ENCODE measurements at regions not wholly inside any gene's neighbourhood (a gene's known extent, or its start where the extent isn't known, plus 50 kb on each side); places are given as distances from the start of the nearest gene placed in this dataset.

- H3K27ac ChIP-seq (ENCODE audit: low read depth, low read length, poor library complexity, severe bottlenecking), result no peak overlapping the region
- CTCF ChIA-PET (ENCODE audit: unreplicated experiment), result no interaction called here
- POLR2A ChIA-PET, result interaction anchor here (0.8 to 0.9 kb wide), 2 partner anchors 9 to 217 kb away, joined by 3 read pairs; no protein-coding TSS in a partner anchor
- no peak for DNase-seq (ENCODE audit: low spot score)
- BruUV-seq (replicated peaks), result no TSS peak
- TF ChIP-seq CTCF (conservative IDR thresholded peaks at IDR 0.05; ENCODE audit: low read length), result no peak
- H3K4me3 ChIP-seq (ENCODE audit: low read depth, low read length, poor library complexity, severe bottlenecking), result no peak overlapping the region
- H3K4me1 ChIP-seq (ENCODE audit: insufficient read depth, low read length, poor library complexity, severe bottlenecking), result no peaks in the 10 kb centered on the region
- intact Hi-C loops (cut with micrococcal nuclease; ENCODE audit: unreplicated experiment), result no loop called here
- no peaks in the 10 kb centered on the region for H3K9me2 ChIP-seq (ENCODE audit: insufficient read depth, low read length)
- H3K79me2 ChIP-seq (ENCODE audit: insufficient read depth, low read depth, low read length), result no peaks in the 10 kb centered on the region
- H3K36me3 ChIP-seq (ENCODE audit: insufficient read depth, low read length), result no peaks in the 10 kb centered on the region
- H4K20me1 ChIP-seq (ENCODE audit: insufficient read depth, low read length), result no peaks in the 10 kb centered on the region
- H3K9me3 ChIP-seq (ENCODE audit: low read length), result no peaks in the 10 kb centered on the region
- H2AFZ ChIP-seq (ENCODE audit: low read length), result no peak overlapping the region
- no peak overlapping the region for H3K4me2 ChIP-seq (ENCODE audit: low read length)
These were observed 151.7 kb downstream of the EFNB2 start for GRCh38 chr13:106383791-106384190.

DNA sequence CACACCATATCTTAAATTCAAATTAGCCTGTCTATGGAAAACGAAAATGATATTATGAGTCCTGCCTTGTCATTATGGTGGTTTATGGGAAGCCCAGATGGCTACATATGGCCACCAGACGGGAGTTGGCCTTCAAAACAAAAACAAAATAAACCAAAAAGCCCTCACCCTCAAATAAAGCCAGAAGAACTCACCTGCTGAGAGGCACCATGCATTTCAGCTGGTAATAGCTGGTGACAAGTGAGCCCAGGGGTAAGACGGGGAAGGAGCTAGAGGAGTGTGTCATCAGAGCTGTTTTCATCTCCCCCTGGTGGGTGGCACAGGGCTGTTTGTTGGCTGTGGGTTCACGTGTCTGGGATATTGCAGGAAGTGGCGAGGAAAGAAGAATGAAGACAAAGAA, 152.9 kb downstream of the EFNB2 start:
- H3K79me2 ChIP-seq (ENCODE audit: insufficient read depth, low read depth, low read length), result no peaks in the 10 kb centered on the region
- no peak overlapping the region for H3K27ac ChIP-seq (ENCODE audit: low read depth, low read length, poor library complexity, severe bottlenecking)
- H3K36me3 ChIP-seq (ENCODE audit: insufficient read depth, low read length), result no peaks in the 10 kb centered on the region
- intact Hi-C loops (cut with micrococcal nuclease; ENCODE audit: unreplicated experiment), result no loop called here
- no peaks in the 10 kb centered on the region for H3K9me2 ChIP-seq (ENCODE audit: insufficient read depth, low read length)
- H3K9me3 ChIP-seq (ENCODE audit: low read length), result no peaks in the 10 kb centered on the region
- H4K20me1 ChIP-seq (ENCODE audit: insufficient read depth, low read length), result no peaks in the 10 kb centered on the region
- CTCF ChIA-PET (ENCODE audit: unreplicated experiment), result no interaction called here
- BruUV-seq (replicated peaks), result no TSS peak
- no peak for DNase-seq (ENCODE audit: low spot score)
- TF ChIP-seq CTCF (conservative IDR thresholded peaks at IDR 0.05; ENCODE audit: low read length) (no peak), EZH2phosphoT487 (IDR thresholded peaks at IDR 0.05; ENCODE audit: borderline replicate concordance, low read depth, low read length) (no peak)
- no peaks in the 10 kb centered on the region for H3K4me1 ChIP-seq (ENCODE audit: insufficient read depth, low read length, poor library complexity, severe bottlenecking)
- H3K4me3 ChIP-seq (ENCODE audit: low read depth, low read length, poor library complexity, severe bottlenecking), result no peak overlapping the region
- no peak overlapping the region for H2AFZ ChIP-seq (ENCODE audit: low read length)
- POLR2A ChIA-PET, result no interaction called here
- H3K4me2 ChIP-seq (ENCODE audit: low read length), result no peak overlapping the region

DNA sequence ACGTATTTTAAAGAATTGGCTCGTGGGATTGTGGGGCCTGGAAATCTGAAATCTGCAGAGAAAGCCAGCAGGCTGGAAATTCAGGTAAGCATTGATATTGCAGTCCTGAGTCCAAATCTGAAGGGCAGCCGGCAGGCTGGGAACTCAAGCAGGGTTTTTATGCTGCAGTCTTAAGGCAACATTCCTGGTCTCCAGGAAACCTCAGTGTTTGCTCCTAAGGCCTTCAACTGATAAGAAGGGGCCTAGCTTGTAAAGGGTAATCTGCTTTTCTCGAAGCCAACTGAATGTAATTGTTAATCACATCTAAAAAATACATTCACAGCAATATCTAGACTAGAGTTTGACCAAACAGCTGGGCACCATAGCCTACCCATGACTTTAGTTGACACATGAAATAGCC, 154.4 kb downstream of the EFNB2 start:
- no peaks in the 10 kb centered on the region for H3K9me3 ChIP-seq (ENCODE audit: low read length)
- no peaks in the 10 kb centered on the region for H4K20me1 ChIP-seq (ENCODE audit: insufficient read depth, low read length)
- BruUV-seq (replicated peaks), result no TSS peak
- ChIA-PET POLR2A (no interaction called here), CTCF (ENCODE audit: unreplicated experiment) (no interaction called here)
- H3K36me3 ChIP-seq (ENCODE audit: insufficient read depth, low read length), result no peaks in the 10 kb centered on the region
- H3K9me2 ChIP-seq (ENCODE audit: insufficient read depth, low read length), result no peaks in the 10 kb centered on the region
- no peaks in the 10 kb centered on the region for H3K4me1 ChIP-seq (ENCODE audit: insufficient read depth, low read length, poor library complexity, severe bottlenecking)
- no peak overlapping the region for H3K4me2 ChIP-seq (ENCODE audit: low read length)
- H3K4me3 ChIP-seq (ENCODE audit: low read depth, low read length, poor library complexity, severe bottlenecking), result no peak overlapping the region
- no peak overlapping the region for H3K27ac ChIP-seq (ENCODE audit: low read depth, low read length, poor library complexity, severe bottlenecking)
- no peak overlapping the region for H2AFZ ChIP-seq (ENCODE audit: low read length)
- no peak for DNase-seq (ENCODE audit: low spot score)
- no peaks in the 10 kb centered on the region for H3K79me2 ChIP-seq (ENCODE audit: insufficient read depth, low read depth, low read length)
- intact Hi-C loops (cut with micrococcal nuclease; ENCODE audit: unreplicated experiment), result no loop called here
- TF ChIP-seq EZH2phosphoT487 (IDR thresholded peaks at IDR 0.05; ENCODE audit: borderline replicate concordance, low read depth, low read length), result no peak
- TF ChIP-seq CTCF (conservative IDR thresholded peaks at IDR 0.05; ENCODE audit: low read length), result no peak

Measured in OCI-LY7 (cell line).